Posterior cingulate gyrus (tissue), 11 donors: ENCODE measurements at regions not wholly inside any gene's neighbourhood (a gene's known extent, or its start where the extent isn't known, plus 50 kb on each side); places are given as distances from the start of the nearest gene placed in this dataset.

Source experiments
- DNase-seq, 10 donors: peaks; one replicate each; pipeline versions ENCODE4 v3.0.0 to v3.0.0-alpha.2; 2020 to 2021; ENCODE audit warnings: mixed read lengths in 3 of 10
- intact Hi-C: fragments of 100-400 bp; cut with DNase I; formaldehyde crosslinking; loops from one replicate; pipeline ENCODE4 v1.15.1; 2023

- DNase-seq = no peak
- intact Hi-C loops = no loop called here
Observed at GRCh38 chr14:61623927-61624326, 71.4 kb upstream of the HIF1A start.

GRCh38 chr14:61625165-61625564, 70.1 kb upstream of the HIF1A start:
- DNase-seq = no peak
- intact Hi-C loops = no loop called here

GRCh38 chr14:61627612-61628011, 67.7 kb upstream of the HIF1A start:
- intact Hi-C loops = no loop called here
- DNase-seq = no peak

GRCh38 chr14:61628016-61628725, 67.1 kb upstream of the HIF1A start:
- intact Hi-C loops = no loop called here
- DNase-seq = no peak

GRCh38 chr14:61630399-61631044, 64.8 kb upstream of the HIF1A start:
- intact Hi-C loops = no loop called here

GRCh38 chr14:61631045-61631687, 64.1 kb upstream of the HIF1A start:
- intact Hi-C loops = no loop called here
- DNase-seq = no peak

More at GRCh38 chr14:61630399-61631044, 64.8 kb upstream of the HIF1A start:
- no peak for DNase-seq

- intact Hi-C loops = no loop called here
- DNase-seq = no peak
Observed at GRCh38 chr14:61632401-61632800, 62.9 kb upstream of the HIF1A start.

- no peak for DNase-seq
- intact Hi-C loops = no loop called here
Observed at GRCh38 chr14:61632807-61633206, 62.5 kb upstream of the HIF1A start.

- DNase-seq = no peak
- intact Hi-C loops = no loop called here
Observed at GRCh38 chr14:61636291-61636690, 59.0 kb upstream of the HIF1A start.

GRCh38 chr14:61636779-61637178, 58.5 kb upstream of the HIF1A start:
- intact Hi-C loops = no loop called here
- no peak for DNase-seq

- DNase-seq = no peak
- intact Hi-C loops = no loop called here
Observed at GRCh38 chr14:61638595-61639387, 56.5 kb upstream of the HIF1A start.

GRCh38 chr14:61640158-61641136, 54.9 kb upstream of the HIF1A start:
- intact Hi-C loops = no loop called here

GRCh38 chr14:61641914-61642613, 53.2 kb upstream of the HIF1A start:
- no peak for DNase-seq
- intact Hi-C loops = no loop called here

More at GRCh38 chr14:61640158-61641136, 54.9 kb upstream of the HIF1A start:
- peak in 4 of 10 donors; percentile 8 to 83 (median 46) for DNase-seq

GRCh38 chr14:61642614-61642982, 52.7 kb upstream of the HIF1A start:
- intact Hi-C loops = no loop called here
- no peak for DNase-seq

- DNase-seq = no peak
- intact Hi-C loops = no loop called here
Observed at GRCh38 chr14:61643555-61643954, 51.8 kb upstream of the HIF1A start.

GRCh38 chr14:61644175-61644574, 51.1 kb upstream of the HIF1A start:
- DNase-seq = no peak
- intact Hi-C loops = no loop called here

- intact Hi-C loops = no loop called here
- no peak for DNase-seq
Observed at GRCh38 chr14:61644834-61645233, 50.5 kb upstream of the HIF1A start.

GRCh38 chr14:61645247-61645646, 50.1 kb upstream of the HIF1A start:
- intact Hi-C loops = no loop called here

More at GRCh38 chr14:61645247-61645646, 50.1 kb upstream of the HIF1A start:
- no peak for DNase-seq
